Stimulated activated naive B cell treated with anti-CD40 and anti-IgM and Interleukin-4, amounts not matched to agents 10 μg/mL and 1 μg/mL and 100 μg/mL, for 72 hours (primary cell): ENCODE measurements at regions not wholly inside any gene's neighbourhood (a gene's known extent, or its start where the extent isn't known, plus 50 kb on each side); places are given as distances from the start of the nearest gene placed in this dataset.

Source experiments
- ATAC-seq, 2 donors: fragments of 150-1000 bp; cut with Tn5 transposase; replicated peaks; 2 replicates each; pipeline ENCODE4 v1.10.0; 2021; ENCODE audit warnings: moderate library complexity in 1 of 2
- DNase-seq: peaks from one replicate; pipeline ENCODE4 v3.0.0; 2021
- H3K27ac Mint-ChIP-seq: one replicate; pipeline ENCODE4 v1.8.0; 2022; ENCODE audit warnings: mild to moderate bottlenecking, mixed read lengths
- H3K27me3 Mint-ChIP-seq, 2 donors: one replicate each; pipeline ENCODE4 v1.8.0; 2022; ENCODE audit warnings: mixed read lengths in 2 of 2
- H3K36me3 Mint-ChIP-seq, 2 donors: one replicate each; pipeline ENCODE4 v1.8.0; 2022; ENCODE audit warnings: mixed read lengths in 2 of 2, mild to moderate bottlenecking in 1 of 2
- H3K4me1 Mint-ChIP-seq, 2 donors: one replicate each; pipeline ENCODE4 v1.8.0; 2022; ENCODE audit warnings: mixed read lengths in 2 of 2, mild to moderate bottlenecking in 1 of 2
- H3K4me3 Mint-ChIP-seq, 2 donors: one replicate each; pipeline ENCODE4 v1.8.0; 2022; ENCODE audit warnings: mild to moderate bottlenecking in 2 of 2, mixed read lengths in 2 of 2, moderate library complexity in 1 of 2
- H3K9me3 Mint-ChIP-seq, 2 donors: one replicate each; pipeline ENCODE4 v1.8.0; 2022; ENCODE audit warnings: mixed read lengths in 2 of 2, mild to moderate bottlenecking in 1 of 2

DNA sequence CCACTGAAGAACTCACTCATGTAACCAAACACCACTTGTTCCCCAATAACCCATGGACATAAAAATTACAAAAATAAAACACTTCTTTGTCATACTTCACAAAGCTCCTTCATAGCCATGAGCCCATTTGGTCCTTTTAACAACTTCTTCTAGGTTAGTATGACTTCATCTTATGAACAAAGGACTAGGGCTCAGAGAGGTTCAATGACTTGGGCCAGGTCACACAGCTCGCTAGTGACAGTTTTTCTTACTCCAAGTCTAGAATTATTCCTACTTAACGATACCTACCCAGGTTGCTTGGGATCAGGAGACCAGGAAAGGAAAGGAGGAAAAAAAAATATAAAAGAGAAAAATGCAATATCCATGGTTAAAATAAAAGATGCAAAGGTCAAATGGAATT is 353.4 kb downstream of the SOX9 start:
- H3K27me3 Mint-ChIP-seq, result peaks cover under 1 to 24% of the 10 kb centered on the region in 2 donors
- DNase-seq (no peak), ATAC-seq (no peak)
- no peak overlapping the region for H3K4me3 Mint-ChIP-seq
- no peak overlapping the region for H3K27ac Mint-ChIP-seq
- H3K36me3 Mint-ChIP-seq, result no peaks in the 10 kb centered on the region
- H3K4me1 Mint-ChIP-seq, result no peaks in the 10 kb centered on the region
- H3K9me3 Mint-ChIP-seq, result peaks cover 0 to 4% of the 10 kb centered on the region in 2 donors

DNA sequence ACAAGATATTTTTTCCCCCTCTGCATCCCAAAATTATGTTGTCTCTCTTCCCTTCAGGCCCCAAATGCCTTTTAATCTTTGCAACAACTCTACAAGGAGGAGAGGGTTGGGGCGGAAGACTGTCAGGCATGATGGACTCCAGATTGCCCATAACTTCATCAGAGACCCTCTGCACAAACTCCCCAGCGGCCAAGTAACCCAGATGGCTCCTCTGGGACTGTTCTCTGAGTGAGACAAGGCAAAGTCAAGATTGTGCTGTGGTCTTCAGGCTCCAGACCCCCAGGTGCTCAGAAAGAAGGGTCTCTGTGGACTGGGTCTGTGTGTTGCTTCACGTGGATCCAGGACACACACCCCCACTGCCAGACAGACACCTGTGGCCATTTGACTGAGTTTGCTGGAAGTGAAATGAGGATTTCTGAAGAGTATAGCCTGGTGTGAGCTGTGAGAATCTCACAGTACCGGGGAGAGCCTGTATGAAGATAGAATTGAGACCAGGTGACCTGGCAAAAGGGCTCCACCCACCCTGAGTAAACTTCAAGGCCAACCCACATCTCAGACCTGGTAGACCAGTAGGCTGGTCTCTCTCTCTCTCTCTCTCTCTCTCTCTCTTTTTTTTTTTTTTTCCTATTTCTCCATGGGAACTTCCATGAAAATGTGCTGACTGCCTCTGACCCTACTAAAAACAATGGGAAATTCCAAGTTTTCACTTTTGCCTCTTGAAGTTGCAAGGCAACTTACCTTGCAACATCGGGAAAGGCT is 354.1 kb downstream of the SOX9 start:
- Mint-ChIP-seq H3K36me3 (no peaks in the 10 kb centered on the region), H3K27ac (no peak overlapping the region), H3K9me3 (peaks cover 0 to 4% of the 10 kb centered on the region in 2 donors), H3K4me3 (no peak overlapping the region), H3K27me3 (peaks cover 5 to 24% of the 10 kb centered on the region in 2 donors), H3K4me1 (no peaks in the 10 kb centered on the region)
- ATAC-seq, result no peak
- no peak for DNase-seq

GRCh38 chr17:72476134-72476533 is 355.3 kb downstream of the SOX9 start:
- Mint-ChIP-seq H3K27me3 (peaks cover 5 to 24% of the 10 kb centered on the region in 2 donors), H3K27ac (no peak overlapping the region), H3K4me1 (no peaks in the 10 kb centered on the region), H3K36me3 (no peaks in the 10 kb centered on the region), H3K9me3 (peaks cover 0 to 4% of the 10 kb centered on the region in 2 donors), H3K4me3 (no peak overlapping the region)
- no peak for ATAC-seq
- no peak for DNase-seq

- Mint-ChIP-seq H3K27me3 (peaks cover 5 to 24% of the 10 kb centered on the region in 2 donors), H3K27ac (no peak overlapping the region), H3K36me3 (no peaks in the 10 kb centered on the region), H3K4me1 (no peaks in the 10 kb centered on the region), H3K9me3 (peaks cover 0 to 4% of the 10 kb centered on the region in 2 donors), H3K4me3 (no peak overlapping the region)
- DNase-seq (no peak), ATAC-seq (no peak)
These were observed 355.8 kb downstream of the SOX9 start for GRCh38 chr17:72476575-72476986.

DNA sequence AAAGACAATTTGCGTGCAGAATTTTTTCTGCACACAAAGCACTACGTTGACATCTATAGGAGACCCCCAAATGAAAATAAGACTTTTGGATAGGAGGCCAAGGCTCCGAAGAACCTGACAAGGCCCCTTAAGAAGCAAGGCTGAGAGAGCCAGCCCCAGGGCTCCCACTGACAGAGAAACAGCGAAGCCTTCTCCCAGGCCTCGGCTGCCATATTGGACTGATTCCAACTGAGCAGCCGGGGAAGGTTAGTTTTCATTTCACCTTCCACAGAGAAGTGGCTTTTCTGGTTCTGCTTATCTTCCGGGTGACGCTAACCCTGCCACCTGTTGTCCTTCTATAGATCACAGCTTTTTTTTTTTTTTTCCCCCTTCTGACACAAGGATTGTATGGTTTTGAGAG is 356.7 kb downstream of the SOX9 start:
- DNase-seq (no peak), ATAC-seq (no peak)
- no peaks in the 10 kb centered on the region for H3K36me3 Mint-ChIP-seq
- no peak overlapping the region for H3K4me3 Mint-ChIP-seq
- H3K27ac Mint-ChIP-seq, result no peak overlapping the region
- H3K4me1 Mint-ChIP-seq, result no peaks in the 10 kb centered on the region
- peaks cover 5 to 29% of the 10 kb centered on the region in 2 donors for H3K27me3 Mint-ChIP-seq
- peaks cover 0 to 4% of the 10 kb centered on the region in 2 donors for H3K9me3 Mint-ChIP-seq

DNA sequence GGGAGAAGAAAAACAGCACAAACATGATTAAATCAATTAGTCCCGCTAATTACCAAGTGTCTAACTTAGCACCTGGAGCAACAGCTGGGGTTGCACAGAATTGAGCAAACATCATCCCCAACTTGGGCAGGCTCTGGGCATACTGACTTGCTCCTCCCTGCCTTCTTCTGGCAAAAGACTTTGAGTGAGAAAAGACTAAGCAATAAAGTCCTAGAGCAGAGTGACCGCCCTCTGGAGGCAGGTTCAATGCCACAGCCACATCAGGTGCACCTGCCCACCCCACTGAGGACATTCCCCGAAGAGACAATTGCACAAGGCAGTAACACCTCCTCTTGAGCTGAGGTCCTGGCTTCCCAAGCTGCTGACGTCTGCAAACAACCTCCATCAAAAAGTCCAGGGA is 358.3 kb downstream of the SOX9 start:
- Mint-ChIP-seq H3K9me3 (peaks cover 2 to 3% of the 10 kb centered on the region in 2 donors), H3K36me3 (no peaks in the 10 kb centered on the region), H3K27ac (no peak overlapping the region), H3K4me3 (no peak overlapping the region), H3K4me1 (no peaks in the 10 kb centered on the region), H3K27me3 (peaks cover 5 to 29% of the 10 kb centered on the region in 2 donors)
- ATAC-seq, result no peak
- DNase-seq, result no peak

- Mint-ChIP-seq H3K9me3 (peaks cover 1 to 4% of the 10 kb centered on the region in 2 donors), H3K36me3 (no peaks in the 10 kb centered on the region), H3K4me3 (no peak overlapping the region), H3K27me3 (peaks cover 5 to 26% of the 10 kb centered on the region in 2 donors), H3K27ac (no peak overlapping the region), H3K4me1 (no peaks in the 10 kb centered on the region)
- no peak for DNase-seq
- ATAC-seq, result no peak
These were observed 360.8 kb downstream of the SOX9 start for GRCh38 chr17:72481572-72481971.

GRCh38 chr17:72485596-72485995 is 364.8 kb downstream of the SOX9 start:
- Mint-ChIP-seq H3K36me3 (no peaks in the 10 kb centered on the region), H3K9me3 (peaks cover 3 to 4% of the 10 kb centered on the region in 2 donors), H3K27me3 (peaks cover 8 to 18% of the 10 kb centered on the region in 2 donors), H3K4me1 (no peaks in the 10 kb centered on the region), H3K4me3 (no peak overlapping the region), H3K27ac (no peak overlapping the region)
- ATAC-seq (no peak), DNase-seq (no peak)

DNA sequence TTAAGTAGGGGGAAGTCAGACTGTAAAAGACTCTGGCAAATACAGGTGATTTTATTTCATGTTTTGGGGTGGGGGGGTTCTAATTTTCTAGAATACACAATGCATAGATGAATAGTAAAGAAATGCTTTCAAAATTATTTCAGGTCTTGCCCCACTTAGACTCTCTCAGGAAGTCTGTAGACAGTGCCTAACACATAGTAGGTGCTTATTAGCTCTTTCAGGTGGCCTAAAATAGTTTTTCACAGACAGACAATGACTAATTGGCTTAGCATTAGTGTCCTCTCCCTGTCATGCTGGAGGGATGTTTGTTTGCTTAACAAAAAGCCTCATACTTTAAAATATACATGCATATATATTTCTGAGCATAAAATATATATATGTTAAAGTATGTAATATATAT is 366.0 kb downstream of the SOX9 start:
- no peak overlapping the region for H3K27ac Mint-ChIP-seq
- H3K36me3 Mint-ChIP-seq, result no peaks in the 10 kb centered on the region
- H3K4me1 Mint-ChIP-seq, result no peaks in the 10 kb centered on the region
- no peak for DNase-seq
- ATAC-seq, result no peak
- no peak overlapping the region for H3K4me3 Mint-ChIP-seq
- H3K27me3 Mint-ChIP-seq, result peaks cover 8 to 17% of the 10 kb centered on the region in 2 donors
- peaks cover 4% of the 10 kb centered on the region in 2 donors for H3K9me3 Mint-ChIP-seq

DNA sequence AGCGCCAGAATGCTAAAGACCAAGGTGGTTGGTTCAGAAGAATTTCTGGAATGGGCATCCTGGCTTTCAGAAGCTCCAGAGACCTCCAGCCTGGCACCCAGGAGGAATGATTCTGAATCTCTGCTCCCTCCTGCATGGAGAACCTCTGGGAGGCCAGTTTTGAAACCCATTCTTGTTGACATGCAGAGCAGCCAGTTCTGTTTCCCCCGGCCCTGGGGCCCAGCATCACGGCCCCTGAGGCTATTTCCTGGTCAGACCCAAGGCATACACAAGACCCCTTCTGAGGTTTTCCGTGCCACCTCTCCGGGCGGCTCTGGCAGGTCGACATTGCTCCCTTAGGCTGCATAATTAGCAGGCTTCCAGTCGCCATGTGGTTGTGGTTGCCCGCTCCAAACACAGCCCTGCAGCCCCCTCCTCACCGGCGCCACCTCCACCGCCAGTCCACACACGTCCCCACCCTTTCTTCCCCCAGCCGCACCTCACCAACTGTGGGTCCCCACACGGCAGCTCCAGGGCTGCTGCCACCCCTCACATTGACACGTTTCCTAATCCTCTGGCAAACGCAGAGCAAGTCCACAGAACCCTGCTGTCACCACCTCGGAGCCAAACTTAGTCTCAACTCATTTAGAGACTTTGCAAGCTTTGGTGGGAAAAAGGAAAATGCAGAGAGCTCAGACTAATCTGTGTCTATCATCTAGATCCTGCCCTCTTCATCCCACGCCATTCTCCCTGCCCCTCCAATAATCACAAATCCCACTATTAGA is 367.1 kb downstream of the SOX9 start:
- H3K27ac Mint-ChIP-seq, result no peak overlapping the region
- peaks cover 3 to 4% of the 10 kb centered on the region in 2 donors for H3K9me3 Mint-ChIP-seq
- no peaks in the 10 kb centered on the region for H3K36me3 Mint-ChIP-seq
- H3K4me3 Mint-ChIP-seq, result no peak overlapping the region
- H3K4me1 Mint-ChIP-seq, result no peaks in the 10 kb centered on the region
- ATAC-seq, result no peak
- peaks cover 8 to 13% of the 10 kb centered on the region in 2 donors for H3K27me3 Mint-ChIP-seq
- no peak for DNase-seq

DNA sequence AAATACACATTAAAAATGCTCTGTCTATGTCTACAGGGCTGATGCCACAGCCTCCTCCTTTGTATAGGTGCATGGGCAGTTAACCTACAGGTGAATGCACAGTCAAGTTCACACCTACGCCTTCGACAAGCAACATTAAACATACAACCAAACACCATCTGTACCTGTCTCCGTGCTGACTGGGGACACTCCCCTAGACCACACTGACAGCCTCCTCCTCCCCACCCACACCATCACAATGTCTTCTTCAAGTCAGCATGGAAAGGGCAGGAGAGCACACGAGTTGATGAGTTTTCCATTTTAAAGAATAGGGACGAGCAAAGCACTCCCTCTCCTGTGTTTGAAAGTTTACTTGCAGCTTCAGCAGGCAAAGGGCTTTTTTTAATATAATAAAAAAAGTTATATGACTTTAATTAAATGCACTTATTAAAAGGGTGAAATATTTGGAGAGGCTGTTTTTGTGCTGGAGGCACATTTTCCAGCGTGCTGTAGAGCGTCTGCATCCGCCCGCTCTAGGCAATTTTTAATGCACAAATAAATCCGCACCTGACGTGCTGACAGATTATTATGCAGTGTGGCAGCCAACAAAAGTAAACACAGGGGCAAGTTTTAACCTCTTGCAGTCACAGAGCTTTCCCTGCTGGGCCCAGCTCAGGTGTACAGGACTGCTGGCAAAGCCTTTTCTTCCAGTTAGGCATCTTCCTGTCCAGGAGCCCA is 367.9 kb downstream of the SOX9 start:
- DNase-seq (no peak), ATAC-seq (no peak)
- Mint-ChIP-seq H3K27ac (no peak overlapping the region), H3K36me3 (no peaks in the 10 kb centered on the region), H3K4me3 (no peak overlapping the region), H3K4me1 (no peaks in the 10 kb centered on the region), H3K9me3 (peaks cover 3 to 4% of the 10 kb centered on the region in 2 donors), H3K27me3 (peaks cover 8 to 13% of the 10 kb centered on the region in 2 donors)

DNA sequence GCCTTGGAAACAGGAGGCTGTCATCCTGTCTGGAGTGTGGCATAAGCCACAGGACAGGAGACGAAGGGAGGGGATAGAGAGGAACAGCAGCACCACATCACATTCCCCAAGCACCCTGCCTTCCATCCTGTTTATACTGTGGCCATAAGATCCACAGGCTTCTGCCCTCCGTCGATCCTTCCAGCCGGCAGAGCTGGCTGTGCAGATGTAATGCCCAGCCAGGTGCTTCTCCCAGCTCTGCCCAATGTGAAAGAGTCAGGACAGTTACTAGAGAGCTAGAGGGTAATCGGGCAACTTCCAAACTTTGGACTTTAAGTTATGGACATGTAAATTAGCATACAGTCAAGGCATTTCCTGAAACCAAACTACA is 368.4 kb downstream of the SOX9 start:
- ATAC-seq (no peak), DNase-seq (no peak)
- Mint-ChIP-seq H3K4me1 (no peaks in the 10 kb centered on the region), H3K36me3 (no peaks in the 10 kb centered on the region), H3K27me3 (peaks cover 8 to 12% of the 10 kb centered on the region in 2 donors), H3K9me3 (peaks cover under 1 to 3% of the 10 kb centered on the region in 2 donors), H3K27ac (no peak overlapping the region), H3K4me3 (no peak overlapping the region)

DNA sequence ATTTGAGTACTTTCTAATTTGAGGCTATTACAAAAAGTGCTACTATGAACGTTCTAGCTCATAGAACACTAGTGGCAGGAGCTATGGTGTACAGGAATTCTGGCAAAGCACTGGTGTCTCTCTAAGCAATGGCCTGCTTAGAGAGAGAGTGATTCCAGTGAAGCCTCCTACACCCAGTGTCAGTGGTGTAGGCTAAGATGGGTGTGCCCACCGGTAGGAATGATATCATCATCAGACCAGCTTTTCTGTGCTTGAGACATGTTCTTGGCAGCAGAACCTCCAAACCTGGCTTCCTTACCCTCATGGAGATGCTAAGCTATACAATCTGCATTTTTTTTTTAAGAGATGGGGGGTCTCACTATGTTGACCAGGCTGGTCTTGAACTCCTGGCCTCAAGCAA is 370.3 kb downstream of the SOX9 start:
- Mint-ChIP-seq H3K27me3 (peaks cover 6 to 8% of the 10 kb centered on the region in 2 donors), H3K4me1 (no peaks in the 10 kb centered on the region), H3K27ac (no peak overlapping the region), H3K36me3 (no peaks in the 10 kb centered on the region), H3K4me3 (no peak overlapping the region), H3K9me3 (peaks cover 0 to 3% of the 10 kb centered on the region in 2 donors)
- ATAC-seq, result no peak
- DNase-seq, result no peak

DNA sequence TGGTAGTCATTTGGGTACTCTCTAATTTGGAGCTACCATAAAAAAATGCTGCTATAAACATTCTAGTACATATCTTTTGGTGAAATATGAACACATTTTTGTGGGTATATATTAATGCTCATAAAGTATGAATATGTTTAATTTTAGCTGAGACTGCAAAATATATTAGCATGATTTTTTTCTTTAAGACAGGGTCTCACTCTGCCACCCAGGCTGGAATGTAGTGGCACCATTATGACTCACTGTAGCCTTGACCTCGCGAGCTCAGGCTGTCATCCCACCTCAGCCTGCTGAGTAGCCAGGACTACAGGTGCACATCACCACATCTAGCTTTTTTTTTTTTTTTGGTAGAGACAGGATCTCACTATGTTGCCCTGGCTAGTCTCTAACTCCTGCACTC is 371.7 kb downstream of the SOX9 start:
- ATAC-seq, result no peak
- Mint-ChIP-seq H3K36me3 (no peaks in the 10 kb centered on the region), H3K27me3 (peaks cover 6 to 8% of the 10 kb centered on the region in 2 donors), H3K27ac (no peak overlapping the region), H3K4me1 (no peaks in the 10 kb centered on the region), H3K4me3 (no peak overlapping the region), H3K9me3 (peaks cover 4 to 5% of the 10 kb centered on the region in 2 donors)
- no peak for DNase-seq
